KG1 (cell line): ENCODE measurements at regions not wholly inside any gene's neighbourhood (a gene's known extent, or its start where the extent isn't known, plus 50 kb on each side); places are given as distances from the start of the nearest gene placed in this dataset.

Source experiments
- DNase-seq: peaks from one replicate; lab custom pipeline; 2025; lab: John Stamatoyannopoulos, UW

GRCh38 chr2:12254280-12254860 is 462.4 kb upstream of the TRIB2 start:
- no peak for DNase-seq

- DNase-seq = no peak
Observed at GRCh38 chr2:12256206-12256605, 460.5 kb upstream of the TRIB2 start.

GRCh38 chr2:12257476-12257875 is 459.3 kb upstream of the TRIB2 start:
- no peak for DNase-seq

GRCh38 chr2:12259493-12259892 is 457.2 kb upstream of the TRIB2 start:
- DNase-seq = no peak

GRCh38 chr2:12261986-12262680 is 454.6 kb upstream of the TRIB2 start:
- DNase-seq = no peak

- no peak for DNase-seq
Observed at GRCh38 chr2:12262681-12263436, 453.9 kb upstream of the TRIB2 start.

GRCh38 chr2:12263730-12264129 is 453.0 kb upstream of the TRIB2 start:
- DNase-seq = no peak

GRCh38 chr2:12264146-12264545 is 452.6 kb upstream of the TRIB2 start:
- DNase-seq = no peak

GRCh38 chr2:12265646-12266045 is 451.1 kb upstream of the TRIB2 start:
- no peak for DNase-seq

GRCh38 chr2:12267042-12267441 is 449.7 kb upstream of the TRIB2 start:
- no peak for DNase-seq

GRCh38 chr2:12269041-12269972 is 447.4 kb upstream of the TRIB2 start:
- no peak for DNase-seq

- DNase-seq = no peak
Observed at GRCh38 chr2:12270876-12271588, 445.7 kb upstream of the TRIB2 start.

GRCh38 chr2:12271589-12271984 is 445.1 kb upstream of the TRIB2 start:
- no peak for DNase-seq

GRCh38 chr2:12273111-12273510 is 443.6 kb upstream of the TRIB2 start:
- DNase-seq = no peak

GRCh38 chr2:12274591-12274990 is 442.1 kb upstream of the TRIB2 start:
- DNase-seq = no peak

GRCh38 chr2:12277241-12278034 is 439.3 kb upstream of the TRIB2 start:
- DNase-seq = no peak

- DNase-seq = no peak
Observed at GRCh38 chr2:12278217-12278750, 438.5 kb upstream of the TRIB2 start.

GRCh38 chr2:12282780-12283695 is 433.7 kb upstream of the TRIB2 start:
- DNase-seq = no peak

- no peak for DNase-seq
Observed at GRCh38 chr2:12284037-12284436, 432.7 kb upstream of the TRIB2 start.
